H9 (cell line): ENCODE measurements at regions not wholly inside any gene's neighbourhood (a gene's known extent, or its start where the extent isn't known, plus 50 kb on each side); places are given as distances from the start of the nearest gene placed in this dataset.

Experiments
- DNase-seq: peaks from one replicate; pipeline ENCODE4 v3.0.0-alpha.2; 2017
- H2AFZ ChIP-seq: one replicate; pipeline ENCODE4 v1.6.1; 2013; ENCODE audit warnings: mild to moderate bottlenecking, low read length, control low read depth, moderate library complexity
- H2AK5ac ChIP-seq: 2 replicates; pipeline ENCODE4 v1.6.1; 2013; ENCODE audit warnings: low read length, control low read depth, mixed read lengths; ENCODE audit not compliant: insufficient read length
- H2BK120ac ChIP-seq: one replicate; pipeline ENCODE4 v1.6.1; 2013; ENCODE audit warnings: low read depth, mild to moderate bottlenecking, low read length, control low read depth, inconsistent platforms; ENCODE audit not compliant: poor library complexity, severe bottlenecking
- H2BK12ac ChIP-seq: 2 replicates; pipeline ENCODE4 v1.6.1; 2013; ENCODE audit warnings: low read length, control low read depth, mixed read lengths, low read depth; ENCODE audit not compliant: insufficient read length
- H2BK15ac ChIP-seq: 2 replicates; pipeline ENCODE4 v1.6.1; 2013; ENCODE audit warnings: low read depth, low read length, control low read depth
- H2BK20ac ChIP-seq: one replicate; pipeline ENCODE4 v1.6.1; 2013; ENCODE audit warnings: low read depth, mild to moderate bottlenecking, low read length, control low read depth, inconsistent platforms; ENCODE audit not compliant: poor library complexity, severe bottlenecking
- H2BK5ac ChIP-seq: 2 replicates; pipeline ENCODE4 v1.6.1; 2013; ENCODE audit warnings: low read length, control low read depth, mixed read lengths; ENCODE audit not compliant: insufficient read length
- H3K14ac ChIP-seq: 2 replicates; pipeline ENCODE4 v1.6.1; 2013; ENCODE audit warnings: low read length, control low read depth; ENCODE audit not compliant: insufficient read depth
- H3K18ac ChIP-seq: 2 replicates; pipeline ENCODE4 v1.6.1; 2013; ENCODE audit warnings: low read depth, mild to moderate bottlenecking, mixed read lengths, low read length, control low read depth; ENCODE audit not compliant: insufficient read length
- H3K23ac ChIP-seq: 2 replicates; pipeline ENCODE4 v1.6.1; 2013; ENCODE audit warnings: low read length, control low read depth, mixed read lengths, low read depth; ENCODE audit not compliant: insufficient read length
- H3K23me2 ChIP-seq: 2 replicates; pipeline ENCODE4 v1.6.1; 2013; ENCODE audit warnings: low read depth, mild to moderate bottlenecking, mixed read lengths, low read length, control low read depth; ENCODE audit not compliant: insufficient read length, poor library complexity, severe bottlenecking
- H3K27ac ChIP-seq: 2 replicates; pipeline ENCODE4 v1.5.1; 2013; ENCODE audit warnings: low read length, control low read depth, mixed read lengths, low read depth; ENCODE audit not compliant: insufficient read length
- H3K27me3 ChIP-seq: 2 replicates; pipeline ENCODE4 v1.6.1; 2013; ENCODE audit warnings: low read length, control low read depth, inconsistent platforms; ENCODE audit not compliant: insufficient read depth
- H3K4ac ChIP-seq: 2 replicates; pipeline ENCODE4 v1.6.1; 2013; ENCODE audit warnings: low read depth, mild to moderate bottlenecking, control low read depth, inconsistent platforms, low read length, moderate library complexity
- H3K4me1 ChIP-seq: 2 replicates; pipeline ENCODE4 v1.6.1; 2013; ENCODE audit warnings: low read length, control low read depth, inconsistent platforms; ENCODE audit not compliant: insufficient read depth
- H3K4me2 ChIP-seq: 2 replicates; pipeline ENCODE4 v1.6.1; 2013; ENCODE audit warnings: low read length, control low read depth, mixed read lengths; ENCODE audit not compliant: insufficient read length, insufficient read depth
- H3K56ac ChIP-seq: 2 replicates; pipeline ENCODE4 v1.6.1; 2013; ENCODE audit warnings: low read depth, mild to moderate bottlenecking, mixed read lengths, low read length, control low read depth; ENCODE audit not compliant: insufficient read length
- H3K79me1 ChIP-seq: 2 replicates; pipeline ENCODE4 v1.6.1; 2013; ENCODE audit warnings: low read depth, mild to moderate bottlenecking, moderate library complexity, low read length, control low read depth, inconsistent platforms; ENCODE audit not compliant: insufficient read depth, poor library complexity, severe bottlenecking
- H3K79me2 ChIP-seq: 2 replicates; pipeline ENCODE4 v1.6.1; 2013; ENCODE audit warnings: low read length, control low read depth, inconsistent platforms; ENCODE audit not compliant: insufficient read depth
- H3K9ac ChIP-seq: 2 replicates; pipeline ENCODE4 v1.6.1; 2013; ENCODE audit warnings: low read length, control low read depth, mixed read lengths; ENCODE audit not compliant: insufficient read length; ENCODE audit errors: extremely low read depth
- H3K9me3 ChIP-seq: one replicate; pipeline ENCODE4 v1.6.1; 2013; ENCODE audit warnings: low read depth, low read length, inconsistent platforms; ENCODE audit not compliant: control insufficient read depth
- H3T11ph ChIP-seq: one replicate; pipeline ENCODE4 v1.6.1; 2013; ENCODE audit warnings: mild to moderate bottlenecking, low read length, control low read depth, inconsistent platforms
- H4K20me1 ChIP-seq: one replicate; pipeline ENCODE4 v1.6.1; 2013; ENCODE audit not compliant: control insufficient read depth, insufficient read length, insufficient read depth
- H4K5ac ChIP-seq: 2 replicates; pipeline ENCODE4 v1.6.1; 2013; ENCODE audit warnings: low read depth, mild to moderate bottlenecking, mixed read lengths, low read length, control low read depth; ENCODE audit not compliant: insufficient read length
- H4K8ac ChIP-seq: replicated peaks from 2 replicates; pipeline ENCODE4 v1.6.1; 2013; ENCODE audit warnings: low read length, control low read depth, mixed read lengths, low read depth; ENCODE audit not compliant: insufficient read length
- H4K91ac ChIP-seq: 2 replicates; pipeline ENCODE4 v1.6.1; 2013; ENCODE audit warnings: low read depth, mild to moderate bottlenecking, moderate library complexity, mixed read lengths, low read length, control low read depth; ENCODE audit not compliant: insufficient read length
- H3K27ac Mint-ChIP-seq, 3 experiments: 2 replicates in 2 of 3; 3 replicates in 1 of 3; pipeline ENCODE4 v1.8.0; 2020 to 2021; ENCODE audit warnings: mixed read lengths in 3 of 3, mild to moderate bottlenecking in 1 of 3, moderate library complexity in 1 of 3
- H3K27me3 Mint-ChIP-seq: 2 replicates; pipeline ENCODE4 v1.8.0; 2021; ENCODE audit warnings: low read depth, mild to moderate bottlenecking, moderate library complexity, mixed read lengths
- H3K36me3 Mint-ChIP-seq, 3 experiments: 2 replicates in 2 of 3; 3 replicates in 1 of 3; pipeline ENCODE4 v1.8.0; 2020 to 2021; ENCODE audit warnings: low read depth in 3 of 3, mixed read lengths in 3 of 3; ENCODE audit not compliant: insufficient read depth in 1 of 3
- H3K4me1 Mint-ChIP-seq, 2 experiments: 2 replicates each; pipeline ENCODE4 v1.8.0; 2020; ENCODE audit warnings: mixed read lengths in 2 of 2
- H3K4me3 Mint-ChIP-seq, 2 experiments: 2 replicates in 1 of 2; 3 replicates in 1 of 2; pipeline ENCODE4 v1.8.0; 2020 to 2021; ENCODE audit warnings: mild to moderate bottlenecking in 2 of 2, mixed read lengths in 2 of 2, moderate library complexity in 1 of 2
- H3K9me3 Mint-ChIP-seq, 2 experiments: 2 replicates in 1 of 2; 3 replicates in 1 of 2; pipeline ENCODE4 v1.8.0; 2020; ENCODE audit warnings: mild to moderate bottlenecking in 2 of 2, mixed read lengths in 2 of 2, moderate library complexity in 1 of 2
- CTCF ChIP-seq: fragments of 200-600 bp; sonication (generic); conservative IDR thresholded peaks from 3 replicates; pipeline ENCODE4 v1.8.0; 2021; ENCODE audit warnings: antibody characterized with exemption, mild to moderate bottlenecking
- WGBS: extraction: QIAGEN DNeasy Blood & Tissue Kit; methylation state at CpG from one replicate; pipeline ENCODE4 v1.1.7; 2013; ENCODE audit warnings: missing lambda C conversion rate, low lambda C conversion rate, mixed read lengths; ENCODE audit not compliant: insufficient read length; ENCODE audit errors: extremely low coverage; 5-methylcytosine and 5-hydroxymethylcytosine counted together

DNA sequence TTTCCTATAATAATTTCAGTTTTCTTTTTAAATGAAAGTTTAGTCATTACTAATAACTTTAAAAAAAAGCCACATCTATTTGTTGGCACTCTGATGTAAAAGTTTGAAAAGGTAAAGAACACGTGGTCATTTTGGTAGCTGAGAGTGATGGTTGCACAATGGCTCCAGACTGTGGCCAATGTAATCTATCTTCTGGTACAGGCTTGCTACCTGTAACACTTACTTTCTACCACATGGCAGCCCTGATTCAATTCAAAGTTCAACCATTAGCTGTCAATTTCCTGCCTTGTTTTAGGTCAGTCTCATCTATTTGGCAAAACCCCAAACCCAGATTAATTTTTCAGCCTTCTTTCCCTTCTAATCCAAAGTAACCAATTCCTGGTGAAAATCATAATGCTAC lies 126.1 kb downstream of the TUSC7 start:
- no peak overlapping the region for H2AFZ ChIP-seq
- 0 out of 3 replicates have a peak, but pooled peaks have one; percentile 25 for TF ChIP-seq CTCF
- H3K79me1 ChIP-seq, result no peaks in the 10 kb centered on the region
- H3K27me3 Mint-ChIP-seq, result no peaks in the 10 kb centered on the region
- H2BK12ac ChIP-seq, result no peak overlapping the region
- no peak overlapping the region for H3K18ac ChIP-seq
- no peak overlapping the region for H4K5ac ChIP-seq
- H3K9me3 ChIP-seq, result no peaks in the 10 kb centered on the region
- no peaks in the 10 kb centered on the region for H3K4me1 ChIP-seq
- H3K79me2 ChIP-seq, result no peaks in the 10 kb centered on the region
- no peak overlapping the region for H4K8ac ChIP-seq
- no peak overlapping the region for H3K4ac ChIP-seq
- H3K36me3 Mint-ChIP-seq, result no peaks in the 10 kb centered on the region
- H2BK5ac ChIP-seq, result no peak overlapping the region
- H3K27ac ChIP-seq, result no peak overlapping the region
- DNase-seq, result no peak
- H2AK5ac ChIP-seq, result no peak overlapping the region
- no peak overlapping the region for H3K23ac ChIP-seq
- H3K27me3 ChIP-seq, result no peaks in the 10 kb centered on the region
- H4K91ac ChIP-seq, result no peak overlapping the region
- H2BK120ac ChIP-seq, result no peak overlapping the region
- H3K27ac Mint-ChIP-seq, result no peak overlapping the region
- H3K9me3 Mint-ChIP-seq, result no peaks in the 10 kb centered on the region
- H3K56ac ChIP-seq, result no peak overlapping the region
- peaks cover 19 to 21% of the 10 kb centered on the region in 2 experiments for H3K4me1 Mint-ChIP-seq
- H3K4me2 ChIP-seq, result no peak overlapping the region
- H2BK15ac ChIP-seq, result no peak overlapping the region
- H3K14ac ChIP-seq, result no peak overlapping the region
- WGBS, result no CpG with 5 or more reads among the region's 1 CpG
- no peaks in the 10 kb centered on the region for H4K20me1 ChIP-seq
- no peak overlapping the region for H3K9ac ChIP-seq
- H3K23me2 ChIP-seq, result no peaks in the 10 kb centered on the region
- H3T11ph ChIP-seq, result no peak overlapping the region
- no peak overlapping the region for H3K4me3 Mint-ChIP-seq
- H2BK20ac ChIP-seq, result no peak overlapping the region
